ENCODE measurements at regions not wholly inside any gene's neighbourhood (a gene's known extent, or its start where the extent isn't known, plus 50 kb on each side); places are given as distances from the start of the nearest gene placed in this dataset.
A peak's percentile ranks its signal among the peaks of the same experiment; 100 is the strongest.

GRCh38 chr7:92992483-92992882, 125.3 kb downstream of the SAMD9 start:
- Histone ChIP-seq H3K36me3 (ENCODE audit: control insufficient read depth in 4 of 4, insufficient read depth in 4 of 4, low read length in 3 of 4) (no peaks in the 10 kb centered on the region), H3K4me3 (ENCODE audit: control insufficient read depth in 1 of 7, extremely low read depth in 1 of 7, insufficient read depth in 4 of 7, low read depth in 2 of 7, low read length in 6 of 7) (no peak overlapping the region), H3K27ac (ENCODE audit: insufficient read depth in 1 of 2, low read depth in 1 of 2, low read length in 2 of 2, poor library complexity in 1 of 2, severe bottlenecking in 2 of 2) (no peak overlapping the region), H3K27me3 (replicated peaks in 2 of 5; ENCODE audit: control insufficient read depth in 4 of 5, insufficient read depth in 5 of 5, low read length in 4 of 5) (no peaks in the 10 kb centered on the region), H3K4me1 (ENCODE audit: control extremely low read depth in 1 of 4, control insufficient read depth in 4 of 4, insufficient read depth in 4 of 4, low read length in 3 of 4) (no peaks in the 10 kb centered on the region), H3K9me3 (ENCODE audit: control extremely low read depth in 1 of 5, control insufficient read depth in 4 of 5, insufficient read depth in 2 of 5, low read depth in 1 of 5, low read length in 4 of 5) (no peaks in the 10 kb centered on the region)
- WGBS (ENCODE audit: insufficient coverage): 96% methylated on average over 3 of the region's 3 CpGs
- POLR2A ChIA-PET: no interaction called here
- CTCF ChIA-PET: interaction anchor here (0.5 kb wide), 1 partner anchor 383 kb away, joined by 3 read pairs; no protein-coding TSS in a partner anchor
- DNase-seq: no peak

- H3K36me3 ChIP-seq (ENCODE audit: control insufficient read depth in 4 of 4, insufficient read depth in 4 of 4, low read length in 3 of 4): no peaks in the 10 kb centered on the region
- POLR2A ChIA-PET: no interaction called here
- H3K27me3 ChIP-seq (replicated peaks in 2 of 5; ENCODE audit: control insufficient read depth in 4 of 5, insufficient read depth in 5 of 5, low read length in 4 of 5): no peaks in the 10 kb centered on the region
- peaks cover 0 to 8% (median 0%) of the 10 kb centered on the region in 5 experiments for H3K9me3 ChIP-seq (ENCODE audit: control extremely low read depth in 1 of 5, control insufficient read depth in 4 of 5, insufficient read depth in 2 of 5, low read depth in 1 of 5, low read length in 4 of 5)
- H3K4me3 ChIP-seq (ENCODE audit: control insufficient read depth in 1 of 7, extremely low read depth in 1 of 7, insufficient read depth in 4 of 7, low read depth in 2 of 7, low read length in 6 of 7): no peak overlapping the region
- H3K27ac ChIP-seq (ENCODE audit: insufficient read depth in 1 of 2, low read depth in 1 of 2, low read length in 2 of 2, poor library complexity in 1 of 2, severe bottlenecking in 2 of 2): no peak overlapping the region
- DNase-seq: no peak
- CTCF ChIA-PET: no interaction called here
- H3K4me1 ChIP-seq (ENCODE audit: control extremely low read depth in 1 of 4, control insufficient read depth in 4 of 4, insufficient read depth in 4 of 4, low read length in 3 of 4): no peaks in the 10 kb centered on the region
- no CpG with 5 or more reads among the region's 1 CpG for WGBS (ENCODE audit: insufficient coverage)
Observed at GRCh38 chr7:92991190-92991589, 126.6 kb downstream of the SAMD9 start.

DNA sequence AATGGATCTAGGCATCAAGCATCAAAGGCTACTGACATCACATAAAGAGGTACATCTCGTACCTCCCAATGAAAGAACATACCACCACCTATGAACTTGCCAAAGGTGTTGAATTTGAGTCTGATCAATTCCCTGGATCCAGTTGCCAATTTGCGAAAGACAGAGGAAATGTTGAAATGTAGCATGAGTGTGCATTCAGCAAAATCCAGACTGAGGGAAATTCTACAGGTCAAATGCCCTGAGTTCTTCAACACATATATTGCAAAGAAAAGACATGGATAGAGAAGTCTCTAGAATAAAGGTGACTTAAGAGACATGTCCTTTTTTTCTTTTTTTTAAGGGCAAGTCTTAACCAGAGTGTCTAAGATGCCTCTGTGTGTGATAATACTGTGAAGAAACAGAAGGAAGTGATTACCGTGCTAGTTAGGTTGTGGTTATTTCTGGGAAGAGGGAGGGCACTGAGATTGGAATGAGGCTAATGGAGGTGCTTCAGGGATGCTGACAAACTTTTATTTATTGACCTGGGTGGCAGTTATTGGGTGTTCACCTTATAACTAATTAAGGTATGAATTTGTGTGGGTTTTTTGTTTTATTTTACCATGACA, 128.7 kb downstream of the SAMD9 start:
- ChIA-PET POLR2A (no interaction called here), CTCF (no interaction called here)
- H3K27me3 ChIP-seq (replicated peaks in 2 of 5; ENCODE audit: control insufficient read depth in 4 of 5, insufficient read depth in 5 of 5, low read length in 4 of 5): no peaks in the 10 kb centered on the region
- DNase-seq: no peak
- 40% methylated on average over 2 of the region's 3 CpGs for WGBS (ENCODE audit: insufficient coverage)
- no peaks in the 10 kb centered on the region for H3K36me3 ChIP-seq (ENCODE audit: control insufficient read depth in 4 of 4, insufficient read depth in 4 of 4, low read length in 3 of 4)
- no peak overlapping the region for H3K4me3 ChIP-seq (ENCODE audit: control insufficient read depth in 1 of 7, extremely low read depth in 1 of 7, insufficient read depth in 4 of 7, low read depth in 2 of 7, low read length in 6 of 7)
- H3K27ac ChIP-seq (ENCODE audit: insufficient read depth in 1 of 2, low read depth in 1 of 2, low read length in 2 of 2, poor library complexity in 1 of 2, severe bottlenecking in 2 of 2): no peak overlapping the region
- H3K9me3 ChIP-seq (ENCODE audit: control extremely low read depth in 1 of 5, control insufficient read depth in 4 of 5, insufficient read depth in 2 of 5, low read depth in 1 of 5, low read length in 4 of 5): peaks cover 0 to 16% (median 0%) of the 10 kb centered on the region in 5 experiments
- no peaks in the 10 kb centered on the region for H3K4me1 ChIP-seq (ENCODE audit: control extremely low read depth in 1 of 4, control insufficient read depth in 4 of 4, insufficient read depth in 4 of 4, low read length in 3 of 4)

DNA sequence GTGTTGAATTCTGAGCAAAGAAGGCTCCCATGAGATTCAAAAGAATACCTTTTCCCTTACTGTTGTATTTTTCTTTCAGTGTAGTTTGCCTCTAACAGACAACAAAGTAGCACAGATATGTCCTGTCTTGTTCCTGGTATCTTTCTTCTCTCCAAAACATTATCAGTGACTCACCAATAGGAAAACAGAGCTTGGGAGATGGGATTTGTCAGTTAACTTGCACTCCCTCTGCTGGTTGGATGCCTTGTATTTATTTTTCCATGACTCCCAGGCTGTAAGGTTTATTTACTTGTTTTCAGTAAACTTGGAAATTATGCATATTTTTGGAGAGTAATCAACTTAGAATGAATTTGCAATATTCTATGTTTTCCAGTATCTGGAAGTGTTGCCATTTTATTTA, 129.7 kb downstream of the SAMD9 start:
- no peak overlapping the region for H3K27ac ChIP-seq (ENCODE audit: insufficient read depth in 1 of 2, low read depth in 1 of 2, low read length in 2 of 2, poor library complexity in 1 of 2, severe bottlenecking in 2 of 2)
- no peak overlapping the region for H3K4me3 ChIP-seq (ENCODE audit: control insufficient read depth in 1 of 7, extremely low read depth in 1 of 7, insufficient read depth in 4 of 7, low read depth in 2 of 7, low read length in 6 of 7)
- peaks cover 0 to 16% (median 0%) of the 10 kb centered on the region in 5 experiments for H3K9me3 ChIP-seq (ENCODE audit: control extremely low read depth in 1 of 5, control insufficient read depth in 4 of 5, insufficient read depth in 2 of 5, low read depth in 1 of 5, low read length in 4 of 5)
- ChIA-PET CTCF (no interaction called here), POLR2A (no interaction called here)
- DNase-seq: peak in 1 of 3 donors; percentile 3
- H3K36me3 ChIP-seq (ENCODE audit: control insufficient read depth in 4 of 4, insufficient read depth in 4 of 4, low read length in 3 of 4): no peaks in the 10 kb centered on the region
- no peaks in the 10 kb centered on the region for H3K4me1 ChIP-seq (ENCODE audit: control extremely low read depth in 1 of 4, control insufficient read depth in 4 of 4, insufficient read depth in 4 of 4, low read length in 3 of 4)
- no peaks in the 10 kb centered on the region for H3K27me3 ChIP-seq (replicated peaks in 2 of 5; ENCODE audit: control insufficient read depth in 4 of 5, insufficient read depth in 5 of 5, low read length in 4 of 5)

DNA sequence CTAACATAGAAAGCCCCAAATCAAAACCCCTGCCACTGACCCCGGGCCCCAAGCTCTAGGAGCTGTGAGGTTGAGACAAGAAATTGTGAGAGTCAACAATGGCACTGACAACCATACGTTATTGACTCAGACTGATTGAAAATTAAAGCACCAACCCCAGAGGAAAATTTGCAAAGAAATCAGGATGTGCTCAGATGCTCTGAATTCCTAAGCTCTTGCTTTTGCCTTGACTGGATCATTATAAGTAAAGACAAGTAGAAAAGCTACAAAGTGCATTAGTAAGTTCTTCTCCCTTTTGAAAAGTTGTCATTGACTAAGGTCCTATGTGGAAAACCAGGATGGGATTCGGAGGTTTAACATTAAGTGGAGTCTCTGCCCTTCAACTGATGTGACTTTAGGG, 130.2 kb downstream of the SAMD9 start:
- Histone ChIP-seq H3K9me3 (ENCODE audit: control extremely low read depth in 1 of 5, control insufficient read depth in 4 of 5, insufficient read depth in 2 of 5, low read depth in 1 of 5, low read length in 4 of 5) (peaks cover 0 to 16% (median 0%) of the 10 kb centered on the region in 5 experiments), H3K36me3 (ENCODE audit: control insufficient read depth in 4 of 4, insufficient read depth in 4 of 4, low read length in 3 of 4) (no peaks in the 10 kb centered on the region), H3K4me3 (ENCODE audit: control insufficient read depth in 1 of 7, extremely low read depth in 1 of 7, insufficient read depth in 4 of 7, low read depth in 2 of 7, low read length in 6 of 7) (no peak overlapping the region), H3K27me3 (replicated peaks in 2 of 5; ENCODE audit: control insufficient read depth in 4 of 5, insufficient read depth in 5 of 5, low read length in 4 of 5) (no peaks in the 10 kb centered on the region), H3K27ac (ENCODE audit: insufficient read depth in 1 of 2, low read depth in 1 of 2, low read length in 2 of 2, poor library complexity in 1 of 2, severe bottlenecking in 2 of 2) (no peak overlapping the region), H3K4me1 (ENCODE audit: control extremely low read depth in 1 of 4, control insufficient read depth in 4 of 4, insufficient read depth in 4 of 4, low read length in 3 of 4) (no peaks in the 10 kb centered on the region)
- 100% methylated on average over 2 of the region's 3 CpGs for WGBS (ENCODE audit: insufficient coverage)
- POLR2A ChIA-PET: no interaction called here
- DNase-seq: no peak
- CTCF ChIA-PET: no interaction called here

- H3K36me3 ChIP-seq (ENCODE audit: control insufficient read depth in 4 of 4, insufficient read depth in 4 of 4, low read length in 3 of 4): no peaks in the 10 kb centered on the region
- H3K27ac ChIP-seq (ENCODE audit: insufficient read depth in 1 of 2, low read depth in 1 of 2, low read length in 2 of 2, poor library complexity in 1 of 2, severe bottlenecking in 2 of 2): no peak overlapping the region
- H3K9me3 ChIP-seq (ENCODE audit: control extremely low read depth in 1 of 5, control insufficient read depth in 4 of 5, insufficient read depth in 2 of 5, low read depth in 1 of 5, low read length in 4 of 5): peaks cover 0 to 16% (median 0%) of the 10 kb centered on the region in 5 experiments
- no peaks in the 10 kb centered on the region for H3K4me1 ChIP-seq (ENCODE audit: control extremely low read depth in 1 of 4, control insufficient read depth in 4 of 4, insufficient read depth in 4 of 4, low read length in 3 of 4)
- ChIA-PET CTCF (no interaction called here), POLR2A (no interaction called here)
- H3K4me3 ChIP-seq (ENCODE audit: control insufficient read depth in 1 of 7, extremely low read depth in 1 of 7, insufficient read depth in 4 of 7, low read depth in 2 of 7, low read length in 6 of 7): no peak overlapping the region
- H3K27me3 ChIP-seq (replicated peaks in 2 of 5; ENCODE audit: control insufficient read depth in 4 of 5, insufficient read depth in 5 of 5, low read length in 4 of 5): no peaks in the 10 kb centered on the region
- no peak for DNase-seq
Observed at GRCh38 chr7:92987095-92987494, 130.7 kb downstream of the SAMD9 start.

- POLR2A ChIA-PET: no interaction called here
- no peaks in the 10 kb centered on the region for H3K36me3 ChIP-seq (ENCODE audit: control insufficient read depth in 4 of 4, insufficient read depth in 4 of 4, low read length in 3 of 4)
- CTCF ChIA-PET: no interaction called here
- no peaks in the 10 kb centered on the region for H3K4me1 ChIP-seq (ENCODE audit: control extremely low read depth in 1 of 4, control insufficient read depth in 4 of 4, insufficient read depth in 4 of 4, low read length in 3 of 4)
- no peak overlapping the region for H3K27ac ChIP-seq (ENCODE audit: insufficient read depth in 1 of 2, low read depth in 1 of 2, low read length in 2 of 2, poor library complexity in 1 of 2, severe bottlenecking in 2 of 2)
- H3K9me3 ChIP-seq (ENCODE audit: control extremely low read depth in 1 of 5, control insufficient read depth in 4 of 5, insufficient read depth in 2 of 5, low read depth in 1 of 5, low read length in 4 of 5): peaks cover 0 to 26% (median 3%) of the 10 kb centered on the region in 5 experiments
- H3K4me3 ChIP-seq (ENCODE audit: control insufficient read depth in 1 of 7, extremely low read depth in 1 of 7, insufficient read depth in 4 of 7, low read depth in 2 of 7, low read length in 6 of 7): no peak overlapping the region
- no peaks in the 10 kb centered on the region for H3K27me3 ChIP-seq (replicated peaks in 2 of 5; ENCODE audit: control insufficient read depth in 4 of 5, insufficient read depth in 5 of 5, low read length in 4 of 5)
- no CpG with 5 or more reads among the region's 1 CpG for WGBS (ENCODE audit: insufficient coverage)
- DNase-seq: no peak
Observed at GRCh38 chr7:92982928-92983327, 134.9 kb downstream of the SAMD9 start.
